ENCODE measurements at regions not wholly inside any gene's neighbourhood (a gene's known extent, or its start where the extent isn't known, plus 50 kb on each side); places are given as distances from the start of the nearest gene placed in this dataset.

- TF ChIP-seq POLR2A (IDR thresholded peaks at IDR 0.05) (no peak), CTCF (IDR thresholded peaks at IDR 0.05) (no peak), EP300 (IDR thresholded peaks at IDR 0.05) (no peak)
Observed at GRCh38 chr2:185942855-185943254, 204.3 kb downstream of the FSIP2 start.
